Heart left ventricle (tissue), 16 donors: ENCODE measurements at regions not wholly inside any gene's neighbourhood (a gene's known extent, or its start where the extent isn't known, plus 50 kb on each side); places are given as distances from the start of the nearest gene placed in this dataset.
A peak's percentile ranks its signal among the peaks of the same experiment; 100 is the strongest.

Experiments used
- ATAC-seq, 4 donors: fragments of 200-7000 bp; cut with Tn5 transposase; one replicate each; pipeline ENCODE4 v1.9.1; 2020 to 2022; ENCODE audit warnings: moderate library complexity in 4 of 4, mild to moderate bottlenecking in 3 of 4, moderate number of reproducible peaks in 1 of 4
- DNase-seq, 5 donors: peaks; one replicate each; pipeline ENCODE4 v3.0.0-alpha.2; 2020
- H3K27ac ChIP-seq, 12 donors: fragments of 200-600 bp; sonication (generic) in 4 of 12; one replicate each; pipeline versions ENCODE4 v1.5.0 to v1.8.0; 2016 to 2022; ENCODE audit warnings: mild to moderate bottlenecking in 2 of 12
- H3K27me3 ChIP-seq, 9 donors: fragments of 200-600 bp; sonication (generic) in 2 of 9; one replicate each; pipeline versions ENCODE4 v1.5.1 to v1.8.0; 2016 to 2022; ENCODE audit warnings: mild to moderate bottlenecking in 3 of 9
- H3K36me3 ChIP-seq, 9 donors: fragments of 200-600 bp; sonication (generic) in 2 of 9; one replicate each; pipeline versions ENCODE4 v1.5.0 to v1.8.0; 2018 to 2022; ENCODE audit warnings: mild to moderate bottlenecking in 2 of 9
- H3K4me1 ChIP-seq, 12 donors: fragments of 200-600 bp; sonication (generic) in 4 of 12; one replicate each; pipeline versions ENCODE4 v1.5.0 to v1.8.0; 2016 to 2022; ENCODE audit warnings: mild to moderate bottlenecking in 3 of 12
- H3K4me3 ChIP-seq, 12 donors: fragments of 200-600 bp; sonication (generic) in 4 of 12; one replicate each; pipeline versions ENCODE4 v1.5.0 to v1.8.0; 2017 to 2022; ENCODE audit warnings: mild to moderate bottlenecking in 9 of 12, moderate library complexity in 4 of 12
- H3K9me3 ChIP-seq, 12 donors: fragments of 200-600 bp; sonication (generic) in 4 of 12; one replicate each; pipeline versions ENCODE4 v1.5.0 to v1.8.0; 2016 to 2022; ENCODE audit warnings: mild to moderate bottlenecking in 1 of 12
- POLR2A ChIP-seq, 2 donors: fragments of 450-650 bp; IDR thresholded peaks; one replicate each; pipeline ENCODE4 v1.6.1; 2017; ENCODE audit warnings: antibody characterized with exemption in 2 of 2, mild to moderate bottlenecking in 2 of 2, moderate library complexity in 2 of 2
- WGBS, 4 donors: extraction: QIAGEN DNeasy Blood & Tissue Kit in 2 of 4; methylation state at CpG; one replicate each; pipeline versions ENCODE4 v1.1.5 to v1.1.7; 2013 to 2018; 5-methylcytosine and 5-hydroxymethylcytosine counted together
- intact Hi-C, 10 donors: fragments of 100-400 bp; cut with DNase I; formaldehyde crosslinking; loops; one replicate each; pipeline versions ENCODE4 v1.11.1 to v1.14.2; 2022
- TF ChIP-seq, protein P1 (sequence below), 12 donors: fragments of 200-600 bp; sonication (generic) in 4 of 12; IDR thresholded peaks; one replicate each; pipeline versions ENCODE4 v1.5.0 to v1.8.0; 2018 to 2022; ENCODE audit warnings: antibody characterized with exemption in 12 of 12, mild to moderate bottlenecking in 5 of 12
- donor health status: ischemic (EF 13 %, LVEDD 7.1; RV severe dilation, severe dysfunction).
- donor health status: healthy with polysubstance abuse.
- donor health status: DM: no; HTN: yes; CAD: no.
- donor health status: DM: no; HTN: no; CAD: no.
- donor health status: ischemic (EF 25% LVEDD 6.9; RV normal size, moderate dysfunction).
- donor health status: ischemic (EF 25% LVEDD 5.7; RV mildly dilated, moderate dysfunction).
- donor health status: healthy.
- donor health status: DM: yes; HTN: yes; CAD: no.
- donor health status: ischemic (EF 35%, LVEDD 5.7; RV mildly dilated, moderate dysfunction).
- donor health status: nonischemic (EF 11% LVEDD 7.7; RV severe dilation, severe dysfunction).
- donor health status: DM: yes; HTN: yes; CAD: no.
- donor health status: PGD.
- donor health status: ischemic (EF 29% LVEDD 5.4; RV normal size, mild dysfunction).
- donor health status: nonischemic (EF 23%, LVEDD 6.1; RV moderate dilation, normal function).

- TF ChIP-seq, protein P1, sequence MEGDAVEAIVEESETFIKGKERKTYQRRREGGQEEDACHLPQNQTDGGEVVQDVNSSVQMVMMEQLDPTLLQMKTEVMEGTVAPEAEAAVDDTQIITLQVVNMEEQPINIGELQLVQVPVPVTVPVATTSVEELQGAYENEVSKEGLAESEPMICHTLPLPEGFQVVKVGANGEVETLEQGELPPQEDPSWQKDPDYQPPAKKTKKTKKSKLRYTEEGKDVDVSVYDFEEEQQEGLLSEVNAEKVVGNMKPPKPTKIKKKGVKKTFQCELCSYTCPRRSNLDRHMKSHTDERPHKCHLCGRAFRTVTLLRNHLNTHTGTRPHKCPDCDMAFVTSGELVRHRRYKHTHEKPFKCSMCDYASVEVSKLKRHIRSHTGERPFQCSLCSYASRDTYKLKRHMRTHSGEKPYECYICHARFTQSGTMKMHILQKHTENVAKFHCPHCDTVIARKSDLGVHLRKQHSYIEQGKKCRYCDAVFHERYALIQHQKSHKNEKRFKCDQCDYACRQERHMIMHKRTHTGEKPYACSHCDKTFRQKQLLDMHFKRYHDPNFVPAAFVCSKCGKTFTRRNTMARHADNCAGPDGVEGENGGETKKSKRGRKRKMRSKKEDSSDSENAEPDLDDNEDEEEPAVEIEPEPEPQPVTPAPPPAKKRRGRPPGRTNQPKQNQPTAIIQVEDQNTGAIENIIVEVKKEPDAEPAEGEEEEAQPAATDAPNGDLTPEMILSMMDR (IDR thresholded peaks at IDR 0.05) = no peak
- no peak for TF ChIP-seq POLR2A (IDR thresholded peaks at IDR 0.05)
- no peak overlapping the region for H3K27ac ChIP-seq
- WGBS, 4 donors = 83 to 88% (median 84%) methylated on average over 7 of the region's 7 CpGs
- ATAC-seq (no peak), DNase-seq (no peak)
- intact Hi-C loops = loop anchor here in 1 of 10 donors (10.0 kb wide), 1 partner anchor 98 kb away; the partner anchor contains the start of gene CD28
- no peaks in the 10 kb centered on the region for H3K27me3 ChIP-seq
- no peak overlapping the region for H3K4me3 ChIP-seq
- H3K9me3 ChIP-seq = peaks cover 0 to 36% (median 5%) of the 10 kb centered on the region in 12 donors
- peaks cover 0 to 24% (median 0%) of the 10 kb centered on the region in 12 donors for H3K4me1 ChIP-seq
- H3K36me3 ChIP-seq = no peaks in the 10 kb centered on the region
Observed at GRCh38 chr2:203802342-203803052, 65.1 kb upstream of the CTLA4 start.

DNA sequence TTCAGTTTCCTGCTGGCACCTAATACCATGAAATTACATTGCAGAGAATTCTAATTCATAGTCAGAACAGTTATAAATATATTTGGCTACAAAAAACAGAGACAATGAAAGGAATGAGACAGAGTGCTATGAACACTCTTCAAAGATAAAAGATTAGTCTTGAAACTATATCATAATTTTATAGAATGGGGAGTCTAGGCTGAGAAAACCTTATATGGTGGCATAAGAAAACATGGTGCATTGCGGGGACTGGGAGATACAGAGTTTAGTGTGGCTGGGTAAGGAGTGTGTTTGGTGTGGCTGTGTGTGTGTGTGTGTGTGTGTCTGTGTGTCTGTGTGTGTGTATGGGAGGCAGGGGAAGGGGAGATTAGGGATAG, 64.5 kb upstream of the CTLA4 start:
- intact Hi-C loops = loop anchor here in 1 of 10 donors (10.0 kb wide), 1 partner anchor 98 kb away; the partner anchor contains the start of gene CD28
- no peak for TF ChIP-seq POLR2A (IDR thresholded peaks at IDR 0.05)
- TF ChIP-seq, protein P1 (IDR thresholded peaks at IDR 0.05) = no peak
- H3K27ac ChIP-seq = no peak overlapping the region
- no peak overlapping the region for H3K4me3 ChIP-seq
- no peaks in the 10 kb centered on the region for H3K36me3 ChIP-seq
- H3K27me3 ChIP-seq = no peaks in the 10 kb centered on the region
- DNase-seq (no peak), ATAC-seq (no peak)
- H3K9me3 ChIP-seq = peaks cover 0 to 36% (median 5%) of the 10 kb centered on the region in 12 donors
- H3K4me1 ChIP-seq = peaks cover 0 to 21% (median 0%) of the 10 kb centered on the region in 12 donors
- 91 to 100% (median 95%) methylated on average over 1 of the region's 1 CpG for WGBS, 4 donors

- H3K36me3 ChIP-seq = no peaks in the 10 kb centered on the region
- no peak overlapping the region for H3K4me3 ChIP-seq
- WGBS, 4 donors = 50 to 65% (median 56%) methylated on average over 4 of the region's 4 CpGs
- TF ChIP-seq, protein P1 (IDR thresholded peaks at IDR 0.05) = no peak
- intact Hi-C loops = loop anchor here in 1 of 10 donors (10.0 kb wide), 1 partner anchor 99 kb away; the partner anchor contains the start of gene CD28
- ATAC-seq = peak; percentile 41 to 88 (median 82)
- H3K27ac ChIP-seq = peak overlapping the region in 5 of 12 donors; percentile 22 to 74 (median 56)
- no peaks in the 10 kb centered on the region for H3K27me3 ChIP-seq
- peak in 3 of 5 donors; percentile 37 to 56 (median 39) for DNase-seq
- peaks cover 0 to 36% (median 5%) of the 10 kb centered on the region in 12 donors for H3K9me3 ChIP-seq
- H3K4me1 ChIP-seq = peaks cover 0 to 25% (median 0%) of the 10 kb centered on the region in 12 donors
Observed at GRCh38 chr2:203804070-203804469, 63.5 kb upstream of the CTLA4 start.

- intact Hi-C loops = loop anchor here in 1 of 10 donors (10.0 kb wide), 1 partner anchor 100 kb away; the partner anchor contains the start of gene CD28
- ATAC-seq (peak in 1 of 4 donors; percentile 54), DNase-seq (no peak)
- Histone ChIP-seq H3K4me3 (no peak overlapping the region), H3K4me1 (peaks cover 0 to 25% (median 0%) of the 10 kb centered on the region in 12 donors), H3K27me3 (no peaks in the 10 kb centered on the region), H3K9me3 (peaks cover 0 to 36% (median 5%) of the 10 kb centered on the region in 12 donors), H3K27ac (peak overlapping the region in 3 of 12 donors; percentile 21 to 74 (median 73)), H3K36me3 (no peaks in the 10 kb centered on the region)
- 74 to 80% (median 75%) methylated on average over 4 of the region's 4 CpGs for WGBS, 4 donors
- no peak for TF ChIP-seq POLR2A (IDR thresholded peaks at IDR 0.05)
- TF ChIP-seq, protein P1 (IDR thresholded peaks at IDR 0.05) = no peak
Observed at GRCh38 chr2:203804764-203805485, 62.6 kb upstream of the CTLA4 start.
